HG02623 (cell line): ENCODE measurements at regions not wholly inside any gene's neighbourhood (a gene's known extent, or its start where the extent isn't known, plus 50 kb on each side); places are given as distances from the start of the nearest gene placed in this dataset.
A peak's percentile ranks its signal among the peaks of the same experiment; 100 is the strongest.
"Not testable (repeated sequence)": the region's sequence is repeated elsewhere in the genome, so short reads cannot be mapped to it uniquely, and the experiment has no call there.

ENCODE experiments used
- ATAC-seq: cut with Tn5 transposase; IDR thresholded peaks from one replicate; pipeline ENCODE4 v1.9.1; 2021; ENCODE audit warnings: moderate library complexity; ENCODE audit not compliant: unreplicated experiment

- ATAC-seq: no peak
These were observed 237.3 kb downstream of the NRIP1 start for GRCh38 chr21:14827468-14827867.

- ATAC-seq: no peak
These were observed 238.2 kb downstream of the NRIP1 start for GRCh38 chr21:14826630-14827029.

- ATAC-seq: peak; percentile 80
These were observed 239.3 kb downstream of the NRIP1 start for GRCh38 chr21:14825514-14825974.

GRCh38 chr21:14824126-14824525 is 240.7 kb downstream of the NRIP1 start:
- ATAC-seq: no peak

- ATAC-seq: no peak
These were observed 247.5 kb downstream of the NRIP1 start for GRCh38 chr21:14817311-14817710.

- no peak for ATAC-seq
These were observed 249.8 kb downstream of the NRIP1 start for GRCh38 chr21:14814991-14815390.

- no peak for ATAC-seq
These were observed 250.5 kb downstream of the NRIP1 start for GRCh38 chr21:14814282-14814681.

GRCh38 chr21:14804170-14804569 is 258.1 kb upstream of the SAMSN1 start:
- not testable (repeated sequence) for ATAC-seq

GRCh38 chr21:14797543-14797942 is 251.4 kb upstream of the SAMSN1 start:
- no peak for ATAC-seq

GRCh38 chr21:14787312-14787711 is 241.2 kb upstream of the SAMSN1 start:
- no peak for ATAC-seq

GRCh38 chr21:14785679-14786078 is 239.6 kb upstream of the SAMSN1 start:
- no peak for ATAC-seq

GRCh38 chr21:14773777-14774345 is 227.7 kb upstream of the SAMSN1 start:
- no peak for ATAC-seq

GRCh38 chr21:14771593-14771992 is 225.5 kb upstream of the SAMSN1 start:
- no peak for ATAC-seq

- ATAC-seq: no peak
These were observed 221.9 kb upstream of the SAMSN1 start for GRCh38 chr21:14768042-14768441.

GRCh38 chr21:14767192-14767852 is 221.2 kb upstream of the SAMSN1 start:
- ATAC-seq: no peak

- ATAC-seq: no peak
These were observed 220.1 kb upstream of the SAMSN1 start for GRCh38 chr21:14766241-14766640.

GRCh38 chr21:14763695-14764064 is 217.6 kb upstream of the SAMSN1 start:
- ATAC-seq: peak; percentile 20

- ATAC-seq: peak; percentile 96
These were observed 216.9 kb upstream of the SAMSN1 start for GRCh38 chr21:14762734-14763694.

GRCh38 chr21:14762327-14762726 is 216.2 kb upstream of the SAMSN1 start:
- no peak for ATAC-seq

- ATAC-seq: no peak
These were observed 213.2 kb upstream of the SAMSN1 start for GRCh38 chr21:14759285-14759684.

- no peak for ATAC-seq
These were observed 212.7 kb upstream of the SAMSN1 start for GRCh38 chr21:14758849-14759248.
